Duodenal mucosa (tissue), 2 donors: ENCODE measurements at regions not wholly inside any gene's neighbourhood (a gene's known extent, or its start where the extent isn't known, plus 50 kb on each side); places are given as distances from the start of the nearest gene placed in this dataset.

Source experiments
- H3K27ac ChIP-seq: one replicate; pipeline ENCODE4 v1.7.0; 2013; ENCODE audit warnings: low read depth, low read length
- H3K27me3 ChIP-seq, 2 donors: one replicate each; pipeline ENCODE4 v1.7.0; 2013; ENCODE audit warnings: low read length in 2 of 2, control low read depth in 1 of 2; ENCODE audit not compliant: insufficient read depth in 2 of 2, control insufficient read depth in 1 of 2
- H3K36me3 ChIP-seq, 2 donors: one replicate each; pipeline ENCODE4 v1.7.0; 2013; ENCODE audit warnings: low read length in 2 of 2, control low read depth in 1 of 2; ENCODE audit not compliant: insufficient read depth in 2 of 2, control insufficient read depth in 1 of 2
- H3K4me1 ChIP-seq, 2 donors: one replicate each; pipeline ENCODE4 v1.7.0; 2013; ENCODE audit warnings: low read length in 2 of 2, control low read depth in 1 of 2; ENCODE audit not compliant: insufficient read depth in 2 of 2, control insufficient read depth in 1 of 2
- H3K4me3 ChIP-seq, 2 donors: one replicate each; pipeline ENCODE4 v1.7.0; 2013; ENCODE audit warnings: low read length in 2 of 2, low read depth in 1 of 2
- H3K9ac ChIP-seq, 2 donors: one replicate each; pipeline ENCODE4 v1.7.0; 2013; ENCODE audit warnings: low read length in 2 of 2, low read depth in 1 of 2
- H3K9me3 ChIP-seq, 2 donors: one replicate each; pipeline ENCODE4 v1.7.0; 2013; ENCODE audit warnings: low read length in 2 of 2, control low read depth in 1 of 2; ENCODE audit not compliant: control insufficient read depth in 1 of 2

DNA sequence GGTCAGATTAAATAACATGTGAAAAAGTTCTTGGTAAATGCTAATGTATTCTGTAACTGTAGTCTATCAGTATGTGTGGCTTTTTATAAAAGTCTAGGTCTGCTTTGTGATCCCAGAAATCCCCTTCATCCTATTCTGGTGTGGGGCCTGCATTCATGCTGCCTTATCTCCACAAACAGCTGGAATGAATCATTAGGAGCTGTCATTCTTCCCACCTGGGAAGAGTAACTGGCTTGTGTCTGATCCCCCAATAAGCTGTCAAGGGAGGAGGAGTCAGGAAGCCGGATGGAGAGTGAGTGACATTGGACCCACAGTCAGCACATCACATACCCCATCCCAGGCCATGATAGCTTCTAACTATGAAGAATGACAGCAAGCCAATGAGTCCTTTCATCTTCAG lies 81.1 kb upstream of the EPHA4 start:
- Histone ChIP-seq H3K4me3 (no peak overlapping the region), H3K9ac (no peak overlapping the region), H3K36me3 (no peaks in the 10 kb centered on the region), H3K4me1 (no peaks in the 10 kb centered on the region), H3K27ac (no peak overlapping the region), H3K27me3 (no peaks in the 10 kb centered on the region), H3K9me3 (no peaks in the 10 kb centered on the region)

DNA sequence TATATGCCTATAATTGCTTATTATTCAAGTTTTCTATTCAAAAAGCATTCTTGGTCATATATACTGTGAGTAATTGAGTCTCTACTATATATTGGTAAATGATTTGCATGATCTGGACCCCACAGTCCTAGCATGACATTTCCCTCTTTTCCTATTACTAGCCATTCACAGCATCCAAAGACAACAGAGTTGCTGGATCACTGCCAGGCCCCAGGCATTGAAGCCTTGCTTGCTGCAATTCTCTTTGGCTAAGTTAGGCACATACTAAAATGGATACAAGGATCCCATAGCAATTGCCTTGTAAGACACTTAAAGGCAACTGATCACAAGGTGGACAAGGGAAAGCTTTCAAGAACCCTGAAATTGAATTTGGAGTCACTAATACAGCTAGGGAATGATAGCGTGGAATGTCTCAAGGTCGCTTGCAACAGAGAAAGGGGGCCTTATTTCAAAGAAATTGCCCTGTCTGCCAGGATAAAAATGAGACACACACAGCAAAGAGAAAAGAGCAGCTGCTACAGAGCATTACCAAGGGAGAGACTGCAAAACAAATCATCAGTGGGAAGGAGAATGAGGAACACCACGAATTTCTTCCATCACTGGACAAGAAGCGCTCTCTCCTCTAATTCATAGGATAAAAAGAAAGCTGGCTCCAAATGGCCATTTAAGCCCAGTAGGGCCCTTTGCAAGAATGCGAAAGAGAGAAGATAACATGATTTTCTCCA lies 77.1 kb upstream of the EPHA4 start:
- Histone ChIP-seq H3K4me1 (no peaks in the 10 kb centered on the region), H3K36me3 (no peaks in the 10 kb centered on the region), H3K27me3 (no peaks in the 10 kb centered on the region), H3K9me3 (no peaks in the 10 kb centered on the region), H3K4me3 (no peak overlapping the region), H3K27ac (no peak overlapping the region), H3K9ac (no peak overlapping the region)

DNA sequence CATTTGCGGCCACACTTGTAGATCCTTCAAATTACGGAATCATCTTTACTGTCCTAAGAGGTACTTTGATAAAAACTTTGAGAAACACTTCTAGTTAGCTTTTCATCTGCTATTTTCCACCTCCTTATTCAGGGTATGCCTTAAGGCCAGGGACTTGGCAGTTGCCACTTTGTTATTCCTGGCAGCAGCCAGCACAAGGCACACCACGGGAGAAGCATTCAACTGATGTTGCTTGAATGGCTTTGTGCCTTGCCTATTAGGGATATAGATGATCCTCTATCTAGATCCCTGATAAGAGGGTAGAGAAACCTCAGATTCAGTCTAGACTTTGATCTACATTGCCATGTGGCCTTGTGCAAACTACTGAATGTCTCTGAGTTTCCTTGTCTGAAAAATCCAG lies 70.3 kb upstream of the EPHA4 start:
- Histone ChIP-seq H3K4me1 (no peaks in the 10 kb centered on the region), H3K36me3 (no peaks in the 10 kb centered on the region), H3K4me3 (no peak overlapping the region), H3K27me3 (no peaks in the 10 kb centered on the region), H3K9ac (no peak overlapping the region), H3K9me3 (no peaks in the 10 kb centered on the region), H3K27ac (no peak overlapping the region)

DNA sequence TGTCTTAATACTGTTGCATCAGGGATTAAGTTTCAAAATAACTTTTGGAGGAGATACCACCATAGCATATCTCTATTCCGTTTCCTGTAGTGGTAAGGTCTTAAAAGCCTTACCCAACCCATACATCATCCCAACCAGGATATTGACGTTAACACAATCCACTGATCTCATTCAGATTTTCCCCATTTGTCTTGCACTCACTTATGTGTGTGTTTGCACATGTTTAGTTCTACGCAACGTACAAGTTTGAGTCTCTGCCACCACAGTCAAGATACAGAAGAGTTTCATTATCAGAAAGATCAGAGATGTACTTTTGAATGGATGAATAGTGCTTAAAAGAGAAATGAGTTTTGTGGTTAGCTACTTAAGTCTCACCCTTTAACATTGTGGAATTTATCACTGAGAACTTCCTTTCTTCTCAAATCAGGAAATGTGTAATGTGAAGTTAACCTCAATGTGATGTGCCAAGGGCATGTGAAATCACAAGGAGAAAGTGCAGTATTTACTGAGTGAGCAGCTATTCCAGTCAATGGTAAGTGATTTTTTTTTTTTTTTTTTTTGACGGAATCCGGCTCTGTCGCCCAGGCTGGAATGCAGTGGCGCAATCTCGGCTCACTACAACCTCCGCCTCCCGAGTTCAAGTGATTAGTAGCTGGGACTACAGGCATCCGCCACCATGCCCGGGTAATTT lies 69.2 kb upstream of the EPHA4 start:
- Histone ChIP-seq H3K27me3 (no peaks in the 10 kb centered on the region), H3K27ac (no peak overlapping the region), H3K4me1 (no peaks in the 10 kb centered on the region), H3K9ac (no peak overlapping the region), H3K9me3 (no peaks in the 10 kb centered on the region), H3K36me3 (no peaks in the 10 kb centered on the region), H3K4me3 (no peak overlapping the region)

DNA sequence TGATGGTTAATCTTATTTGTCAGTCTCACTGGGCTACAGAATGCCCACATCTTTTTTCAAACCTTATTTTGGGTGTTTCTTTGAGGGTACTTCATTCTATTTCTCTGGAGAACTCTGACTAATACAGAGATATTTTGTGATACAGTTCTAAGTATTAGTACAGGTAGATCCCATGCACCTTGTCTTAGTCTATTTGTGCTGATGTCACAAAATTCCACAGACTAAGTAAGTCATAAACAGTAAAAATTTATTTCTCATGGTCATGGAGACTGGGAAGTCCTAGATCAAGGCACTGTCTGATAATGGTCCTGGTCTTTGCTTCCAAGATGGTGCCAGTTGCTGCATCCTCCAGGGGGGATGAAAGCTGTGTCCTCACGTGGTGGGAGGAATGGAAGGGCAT lies 68.6 kb upstream of the EPHA4 start:
- H3K9me3 ChIP-seq: no peaks in the 10 kb centered on the region
- H3K9ac ChIP-seq: no peak overlapping the region
- no peak overlapping the region for H3K4me3 ChIP-seq
- no peak overlapping the region for H3K27ac ChIP-seq
- H3K27me3 ChIP-seq: no peaks in the 10 kb centered on the region
- no peaks in the 10 kb centered on the region for H3K36me3 ChIP-seq
- H3K4me1 ChIP-seq: no peaks in the 10 kb centered on the region

DNA sequence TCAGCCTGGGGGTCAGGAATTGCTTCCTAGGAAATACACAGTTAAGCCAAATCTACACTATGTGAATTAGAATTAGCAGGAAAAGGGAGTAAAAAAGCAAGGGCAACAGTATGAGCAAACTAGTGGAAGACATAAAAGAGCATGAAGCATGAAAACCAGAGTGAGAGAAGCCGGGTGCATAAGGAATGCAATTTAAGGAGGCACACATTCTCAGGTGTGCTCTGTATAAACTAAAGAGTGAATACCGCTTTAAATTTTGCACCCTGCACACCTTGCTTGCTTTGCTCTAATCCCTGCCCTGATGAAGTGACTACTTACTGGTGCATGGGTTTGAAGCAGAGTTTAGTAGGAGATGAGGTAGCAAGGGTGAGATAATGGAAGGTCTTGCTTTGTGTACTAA lies 65.7 kb upstream of the EPHA4 start:
- Histone ChIP-seq H3K9me3 (no peaks in the 10 kb centered on the region), H3K4me1 (no peaks in the 10 kb centered on the region), H3K4me3 (no peak overlapping the region), H3K27ac (no peak overlapping the region), H3K27me3 (no peaks in the 10 kb centered on the region), H3K9ac (no peak overlapping the region), H3K36me3 (no peaks in the 10 kb centered on the region)

DNA sequence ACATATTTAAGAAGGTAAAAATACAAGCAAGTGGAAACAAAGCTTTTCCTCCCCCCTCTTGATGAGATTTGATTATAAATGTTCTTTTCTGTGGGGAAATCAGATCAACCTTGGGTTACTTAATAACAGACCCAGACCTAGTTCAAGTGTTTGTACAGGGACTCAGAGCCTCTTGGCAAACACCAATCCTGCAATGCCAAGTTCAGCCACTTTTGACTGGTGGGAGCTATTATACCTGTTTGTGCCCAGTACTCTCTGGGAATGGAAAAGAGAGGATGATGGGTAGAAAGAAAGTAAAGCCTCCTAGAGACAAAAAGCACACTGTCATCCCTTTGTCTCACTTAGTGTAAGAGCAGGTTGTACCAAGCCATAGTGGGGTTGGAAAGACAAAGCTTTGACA lies 63.8 kb upstream of the EPHA4 start:
- no peaks in the 10 kb centered on the region for H3K27me3 ChIP-seq
- H3K4me1 ChIP-seq: no peaks in the 10 kb centered on the region
- no peaks in the 10 kb centered on the region for H3K9me3 ChIP-seq
- no peaks in the 10 kb centered on the region for H3K36me3 ChIP-seq
- H3K4me3 ChIP-seq: no peak overlapping the region
- no peak overlapping the region for H3K9ac ChIP-seq
- no peak overlapping the region for H3K27ac ChIP-seq

DNA sequence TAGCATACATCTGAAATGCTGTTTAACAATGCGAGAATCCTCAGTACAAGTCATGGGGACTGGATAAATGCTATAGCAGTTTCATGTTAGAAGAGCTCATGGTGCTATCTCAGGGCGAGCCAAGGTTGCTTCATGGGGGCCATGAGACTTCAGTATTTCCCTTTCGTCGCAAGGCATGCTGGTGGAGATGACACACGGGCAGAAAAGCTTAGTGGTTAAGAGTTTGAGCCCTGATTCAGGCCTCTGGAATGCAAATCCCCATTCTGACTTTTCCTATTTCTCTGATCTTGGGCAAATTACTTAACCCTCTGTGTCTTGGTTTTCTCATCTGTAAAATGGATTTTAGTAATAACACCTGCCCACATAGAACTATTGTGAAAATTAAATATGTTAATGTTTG lies 57.4 kb upstream of the EPHA4 start:
- Histone ChIP-seq H3K9me3 (no peaks in the 10 kb centered on the region), H3K27ac (no peak overlapping the region), H3K27me3 (no peaks in the 10 kb centered on the region), H3K4me3 (no peak overlapping the region), H3K9ac (no peak overlapping the region), H3K36me3 (no peaks in the 10 kb centered on the region), H3K4me1 (no peaks in the 10 kb centered on the region)

DNA sequence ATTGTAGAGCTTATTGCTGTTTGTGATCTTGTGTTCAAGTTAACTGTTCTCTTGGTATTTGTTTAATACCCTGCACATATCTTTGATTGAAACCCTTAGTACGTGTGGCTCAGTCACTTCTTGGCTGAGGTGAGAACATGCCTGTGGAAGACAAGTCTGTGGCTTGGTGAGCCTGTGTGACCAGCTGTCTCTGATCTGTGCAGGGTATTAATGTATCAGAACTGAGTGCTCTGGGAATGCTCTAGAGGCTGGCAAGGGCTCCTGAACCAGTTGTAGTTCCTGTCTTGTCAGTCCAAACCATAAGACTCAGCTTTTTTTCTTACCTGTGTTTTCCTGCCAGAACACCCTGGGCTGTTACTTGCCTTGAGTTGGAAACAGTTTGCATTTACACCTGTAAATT lies 52.4 kb upstream of the EPHA4 start:
- Histone ChIP-seq H3K4me1 (no peaks in the 10 kb centered on the region), H3K4me3 (no peak overlapping the region), H3K9ac (no peak overlapping the region), H3K27me3 (no peaks in the 10 kb centered on the region), H3K9me3 (no peaks in the 10 kb centered on the region), H3K36me3 (no peaks in the 10 kb centered on the region), H3K27ac (no peak overlapping the region)
